Progenitor cell of endocrine pancreas (in vitro differentiated cells): ENCODE measurements at regions not wholly inside any gene's neighbourhood (a gene's known extent, or its start where the extent isn't known, plus 50 kb on each side); places are given as distances from the start of the nearest gene placed in this dataset.

Experiments
- DNase-seq: peaks from one replicate; pipeline ENCODE4 v3.0.0; 2021; ENCODE audit warnings: low spot score; ENCODE audit not compliant: unreplicated experiment
- H3K27ac Mint-ChIP-seq: 2 replicates; pipeline ENCODE4 v1.8.0; 2021; ENCODE audit warnings: mild to moderate bottlenecking, moderate library complexity, mixed read lengths
- H3K27me3 Mint-ChIP-seq: 2 replicates; pipeline ENCODE4 v1.8.0; 2021; ENCODE audit warnings: mixed read lengths
- H3K36me3 Mint-ChIP-seq: 2 replicates; pipeline ENCODE4 v1.8.0; 2022; ENCODE audit warnings: mixed read lengths; ENCODE audit not compliant: insufficient read depth
- H3K4me1 Mint-ChIP-seq: 2 replicates; pipeline ENCODE4 v1.8.0; 2021; ENCODE audit warnings: low read depth, mixed read lengths
- H3K4me3 Mint-ChIP-seq: 2 replicates; pipeline ENCODE4 v1.8.0; 2021; ENCODE audit warnings: low read depth, mild to moderate bottlenecking, moderate library complexity, mixed read lengths
- H3K9me3 Mint-ChIP-seq: 2 replicates; pipeline ENCODE4 v1.8.0; 2021; ENCODE audit warnings: low read depth, mixed read lengths
- TF ChIP-seq, protein P1 (sequence below): fragments of 200-600 bp; sonication (generic); IDR thresholded peaks from one replicate; pipeline ENCODE4 v1.5.0; 2021; ENCODE audit warnings: antibody characterized with exemption, mild to moderate bottlenecking; ENCODE audit not compliant: unreplicated experiment

DNA sequence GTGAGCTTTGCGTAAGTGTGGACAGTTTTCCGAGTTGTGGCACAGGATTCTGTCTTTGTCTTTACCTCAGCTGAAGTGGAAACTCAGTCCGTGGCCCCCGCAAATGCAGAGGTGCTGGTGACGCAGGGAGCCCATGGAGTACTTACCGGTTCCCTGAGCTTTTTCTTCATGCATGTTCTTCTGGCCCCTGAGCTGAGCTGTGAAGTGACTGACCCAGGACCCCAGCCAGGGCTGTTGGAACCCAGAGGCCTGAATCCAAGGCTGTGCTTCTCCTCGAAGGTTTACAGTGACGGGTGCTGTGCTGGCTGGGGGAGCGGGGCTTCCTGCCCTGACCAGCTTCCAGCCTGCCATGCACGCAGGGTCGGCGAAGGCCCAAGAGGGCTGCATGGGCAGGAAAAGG lies 223.5 kb downstream of the GLRX3 start:
- H3K9me3 Mint-ChIP-seq: no peaks in the 10 kb centered on the region
- peaks cover 13% of the 10 kb centered on the region for H3K27me3 Mint-ChIP-seq
- H3K4me1 Mint-ChIP-seq: peaks cover 5% of the 10 kb centered on the region
- TF ChIP-seq, protein P1, sequence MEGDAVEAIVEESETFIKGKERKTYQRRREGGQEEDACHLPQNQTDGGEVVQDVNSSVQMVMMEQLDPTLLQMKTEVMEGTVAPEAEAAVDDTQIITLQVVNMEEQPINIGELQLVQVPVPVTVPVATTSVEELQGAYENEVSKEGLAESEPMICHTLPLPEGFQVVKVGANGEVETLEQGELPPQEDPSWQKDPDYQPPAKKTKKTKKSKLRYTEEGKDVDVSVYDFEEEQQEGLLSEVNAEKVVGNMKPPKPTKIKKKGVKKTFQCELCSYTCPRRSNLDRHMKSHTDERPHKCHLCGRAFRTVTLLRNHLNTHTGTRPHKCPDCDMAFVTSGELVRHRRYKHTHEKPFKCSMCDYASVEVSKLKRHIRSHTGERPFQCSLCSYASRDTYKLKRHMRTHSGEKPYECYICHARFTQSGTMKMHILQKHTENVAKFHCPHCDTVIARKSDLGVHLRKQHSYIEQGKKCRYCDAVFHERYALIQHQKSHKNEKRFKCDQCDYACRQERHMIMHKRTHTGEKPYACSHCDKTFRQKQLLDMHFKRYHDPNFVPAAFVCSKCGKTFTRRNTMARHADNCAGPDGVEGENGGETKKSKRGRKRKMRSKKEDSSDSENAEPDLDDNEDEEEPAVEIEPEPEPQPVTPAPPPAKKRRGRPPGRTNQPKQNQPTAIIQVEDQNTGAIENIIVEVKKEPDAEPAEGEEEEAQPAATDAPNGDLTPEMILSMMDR: no peak
- no peak for DNase-seq
- H3K4me3 Mint-ChIP-seq: no peak overlapping the region
- H3K36me3 Mint-ChIP-seq: no peaks in the 10 kb centered on the region
- H3K27ac Mint-ChIP-seq: no peak overlapping the region

GRCh38 chr10:130360826-130361311 lies 224.7 kb downstream of the GLRX3 start:
- Mint-ChIP-seq H3K4me3 (no peak overlapping the region), H3K27ac (no peak overlapping the region), H3K36me3 (no peaks in the 10 kb centered on the region), H3K9me3 (no peaks in the 10 kb centered on the region), H3K4me1 (peaks cover 5% of the 10 kb centered on the region), H3K27me3 (peaks cover 13% of the 10 kb centered on the region)
- TF ChIP-seq, protein P1: no peak
- DNase-seq: no peak

DNA sequence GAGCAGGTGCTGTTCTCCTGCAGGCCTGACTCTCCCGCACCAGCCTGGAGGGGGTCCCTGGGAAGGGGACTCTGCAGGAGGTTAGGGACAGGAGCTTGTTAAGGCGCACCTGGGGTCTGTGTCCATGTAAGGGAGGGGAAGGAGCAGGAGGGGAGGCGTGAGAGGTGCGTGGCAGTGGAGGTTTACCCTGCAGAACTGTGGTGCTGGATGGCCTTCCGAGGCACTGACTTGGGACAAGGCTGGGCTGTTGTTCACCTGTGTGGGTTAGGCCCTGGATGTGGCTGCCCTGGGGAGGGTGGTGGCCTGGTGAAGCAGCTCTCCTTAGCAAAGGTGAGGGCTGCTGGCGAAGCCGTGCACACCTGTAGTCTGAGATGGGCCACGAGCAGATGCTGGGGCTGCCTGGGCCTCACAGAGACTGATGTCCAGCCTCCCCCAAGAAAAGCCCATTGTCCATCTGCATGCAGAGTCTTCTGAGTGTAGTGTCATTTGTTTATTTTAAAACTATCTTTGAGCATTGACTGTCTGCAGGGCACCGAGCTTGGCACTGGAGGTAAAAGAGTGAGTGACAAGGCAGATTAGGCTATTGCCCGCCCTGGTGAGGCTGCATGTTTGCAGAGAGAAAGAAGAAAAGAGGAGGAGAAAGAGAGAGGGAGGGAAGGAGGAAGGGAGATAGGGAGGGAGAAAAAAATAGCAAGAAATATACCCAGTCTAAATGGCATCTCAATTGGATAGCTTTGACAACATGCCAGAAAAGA lies 225.3 kb downstream of the GLRX3 start:
- no peak for DNase-seq
- no peaks in the 10 kb centered on the region for H3K36me3 Mint-ChIP-seq
- TF ChIP-seq, protein P1: no peak
- H3K27me3 Mint-ChIP-seq: peaks cover 13% of the 10 kb centered on the region
- H3K27ac Mint-ChIP-seq: no peak overlapping the region
- H3K4me3 Mint-ChIP-seq: no peak overlapping the region
- peaks cover 5% of the 10 kb centered on the region for H3K4me1 Mint-ChIP-seq
- no peaks in the 10 kb centered on the region for H3K9me3 Mint-ChIP-seq

- no peak for DNase-seq
- H3K36me3 Mint-ChIP-seq: no peaks in the 10 kb centered on the region
- peaks cover 5% of the 10 kb centered on the region for H3K4me1 Mint-ChIP-seq
These were observed 226.1 kb downstream of the GLRX3 start for GRCh38 chr10:130362308-130362761.

DNA sequence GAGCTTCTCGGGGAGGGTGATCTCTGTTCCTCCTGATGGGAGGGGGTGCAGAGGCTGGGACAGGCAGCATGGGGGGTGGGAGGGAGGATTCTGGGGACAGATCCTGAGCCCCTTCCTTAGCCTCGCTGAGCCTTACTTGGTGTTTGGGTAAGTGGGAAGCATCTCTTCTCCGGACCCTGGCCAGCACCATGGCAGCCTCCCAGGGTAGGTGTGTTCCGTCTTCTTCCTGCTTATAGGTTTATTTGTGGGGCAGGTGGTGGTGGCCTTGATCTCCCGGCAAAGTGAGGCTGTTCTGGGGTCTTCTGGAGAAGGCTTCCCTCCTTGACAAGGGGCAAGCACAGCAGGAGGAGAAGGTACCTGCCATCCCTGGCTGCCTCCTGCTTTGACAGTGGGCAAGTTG lies 226.9 kb downstream of the GLRX3 start:
- Mint-ChIP-seq H3K27ac (no peak overlapping the region), H3K9me3 (no peaks in the 10 kb centered on the region), H3K4me1 (peaks cover 5% of the 10 kb centered on the region), H3K27me3 (peaks cover 19% of the 10 kb centered on the region), H3K4me3 (no peak overlapping the region), H3K36me3 (no peaks in the 10 kb centered on the region)
- DNase-seq: no peak
- TF ChIP-seq, protein P1: no peak

More at GRCh38 chr10:130362308-130362761, 226.1 kb downstream of the GLRX3 start:
- H3K27me3 Mint-ChIP-seq: peaks cover 16% of the 10 kb centered on the region
- H3K27ac Mint-ChIP-seq: no peak overlapping the region
- no peaks in the 10 kb centered on the region for H3K9me3 Mint-ChIP-seq
- H3K4me3 Mint-ChIP-seq: no peak overlapping the region
- TF ChIP-seq, protein P1: no peak
